CD4-positive, alpha-beta T cell treated with Interleukin-15 for 1 hour (primary cell): ENCODE measurements at regions not wholly inside any gene's neighbourhood (a gene's known extent, or its start where the extent isn't known, plus 50 kb on each side); places are given as distances from the start of the nearest gene placed in this dataset.
"Not testable (repeated sequence)": the region's sequence is repeated elsewhere in the genome, so short reads cannot be mapped to it uniquely, and the experiment has no call there.

Source experiments
- DNase-seq: peaks from one replicate; pipeline ENCODE4 v3.0.0-alpha.2; 2020

GRCh38 chr22:48937032-48937639 lies 890.5 kb downstream of the BRD1 start:
- no peak for DNase-seq

GRCh38 chr22:48936391-48936790 lies 891.3 kb downstream of the BRD1 start:
- DNase-seq, result no peak

- no peak for DNase-seq
Measured at GRCh38 chr22:48934446-48934845, 893.2 kb downstream of the BRD1 start.

DNA sequence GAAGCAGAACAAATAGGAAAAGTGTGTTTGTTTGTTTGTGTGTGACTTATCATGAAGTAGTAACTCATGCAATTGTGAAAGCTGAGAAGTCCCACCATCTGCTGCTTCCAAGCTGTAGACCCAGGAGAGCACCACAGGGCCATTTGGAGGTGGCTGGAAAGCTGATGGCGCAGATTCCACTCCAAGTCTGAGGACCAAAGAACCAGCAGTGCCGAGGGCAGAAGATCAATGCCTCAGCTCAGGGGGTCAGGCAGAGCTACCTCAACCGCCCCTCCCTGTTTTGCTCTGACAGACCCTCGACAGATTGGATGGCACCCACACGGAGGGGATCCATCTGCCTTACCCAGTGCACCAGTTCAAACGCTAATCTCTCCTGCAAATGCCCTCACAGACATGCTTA lies 896.2 kb downstream of the BRD1 start:
- no peak for DNase-seq

- DNase-seq, result no peak
Measured at GRCh38 chr22:48929276-48929790, 898.3 kb downstream of the BRD1 start.

DNA sequence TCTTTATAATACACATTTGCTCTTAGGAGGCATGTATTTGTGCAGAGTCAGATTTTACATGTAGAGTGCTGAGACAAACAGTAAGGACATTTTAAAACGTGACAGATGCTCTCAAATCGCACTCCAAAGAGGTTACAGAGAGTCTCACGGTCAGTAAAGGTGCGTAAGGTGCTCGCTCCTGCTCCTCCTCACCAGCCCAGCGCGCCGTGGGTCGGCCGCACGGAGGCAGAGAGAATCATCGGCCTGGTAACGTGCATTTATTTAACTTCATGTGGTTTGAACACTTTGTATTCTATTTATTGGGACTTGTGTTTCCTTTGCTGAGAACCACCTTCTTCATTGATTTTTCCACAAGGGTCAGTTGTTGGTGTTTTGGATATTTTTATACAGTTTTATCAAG lies 900.1 kb downstream of the BRD1 start:
- no peak for DNase-seq

GRCh38 chr22:48926643-48927042 lies 901.0 kb downstream of the BRD1 start:
- no peak for DNase-seq

- DNase-seq, result no peak
Measured at GRCh38 chr22:48926136-48926535, 901.5 kb downstream of the BRD1 start.

DNA sequence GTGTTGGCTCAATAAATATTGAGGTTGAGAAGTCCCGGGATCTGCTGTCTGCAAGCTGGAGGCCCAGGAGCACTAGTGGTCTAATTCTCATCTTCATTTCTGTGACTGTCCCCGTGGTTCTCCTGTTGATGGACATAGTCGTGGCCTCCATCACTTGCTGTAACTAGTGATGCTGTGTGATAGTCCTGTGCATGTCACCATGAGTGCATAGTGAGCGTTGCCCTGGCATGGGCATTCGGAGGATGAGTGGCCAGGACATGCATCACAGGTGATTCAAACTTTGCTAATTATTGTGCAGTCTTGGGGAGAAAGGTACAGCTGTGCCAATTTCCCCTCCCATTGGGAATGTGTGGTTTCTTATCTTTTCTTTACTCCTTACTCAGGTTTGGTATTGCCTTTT lies 902.2 kb downstream of the BRD1 start:
- no peak for DNase-seq

GRCh38 chr22:48923996-48924395 lies 903.7 kb downstream of the BRD1 start:
- DNase-seq, result no peak

DNA sequence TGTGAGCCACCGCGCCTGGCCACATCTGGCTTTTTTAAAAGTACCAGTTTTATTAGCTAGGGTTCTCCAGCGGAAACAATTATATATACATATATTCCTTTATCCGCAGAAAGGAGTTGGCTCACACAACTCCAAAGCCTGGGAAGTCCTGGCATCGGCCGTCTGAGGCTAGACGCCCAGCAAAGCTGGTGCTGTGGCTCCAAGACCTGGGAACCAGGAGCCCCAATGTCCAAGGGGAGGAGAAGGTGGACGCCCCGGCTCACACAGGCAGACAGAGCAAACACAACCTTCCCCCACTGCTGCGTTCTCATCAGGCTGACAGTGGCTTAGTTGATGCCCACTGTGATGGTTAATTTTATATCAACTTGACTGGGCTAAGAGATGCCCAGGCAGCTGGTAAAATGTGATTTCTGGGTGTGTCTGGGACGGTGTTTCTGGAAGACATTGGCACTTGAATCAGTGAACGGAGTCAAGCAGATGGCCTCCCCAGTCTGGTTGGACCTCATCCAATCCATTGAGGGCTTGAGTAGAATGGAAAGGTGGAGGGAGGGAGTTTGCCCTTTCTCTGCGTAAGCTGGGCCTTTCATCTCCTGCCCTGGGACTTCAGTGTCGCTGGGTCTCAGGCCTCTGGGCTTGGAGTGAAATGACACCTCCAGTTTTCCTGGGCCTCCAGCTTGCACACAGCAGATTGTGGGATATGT lies 904.4 kb downstream of the BRD1 start:
- DNase-seq, result no peak

DNA sequence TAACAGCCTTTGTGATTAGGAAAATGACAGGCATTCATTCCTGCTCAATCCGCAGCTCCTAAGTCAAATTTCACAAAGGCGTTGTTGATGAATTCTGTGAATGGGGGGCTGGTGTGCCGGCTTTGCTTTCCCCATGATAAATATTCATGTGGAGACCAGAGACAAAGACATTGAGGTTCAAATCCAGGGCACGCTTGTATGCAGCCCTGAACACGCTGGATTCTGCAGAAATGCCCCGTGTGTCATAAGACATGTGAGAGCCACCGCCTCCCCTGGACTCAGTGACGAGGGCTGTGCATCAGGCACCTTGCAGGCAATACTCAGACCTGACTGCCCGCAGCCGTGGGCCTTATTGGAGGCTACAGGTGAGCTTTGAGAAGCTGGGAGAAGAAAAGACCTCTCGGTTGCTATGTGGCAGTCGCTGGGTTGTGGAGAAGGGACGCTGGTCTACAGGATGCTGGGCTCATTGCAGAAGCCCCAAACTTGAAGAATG lies 906.2 kb downstream of the BRD1 start:
- no peak for DNase-seq

DNA sequence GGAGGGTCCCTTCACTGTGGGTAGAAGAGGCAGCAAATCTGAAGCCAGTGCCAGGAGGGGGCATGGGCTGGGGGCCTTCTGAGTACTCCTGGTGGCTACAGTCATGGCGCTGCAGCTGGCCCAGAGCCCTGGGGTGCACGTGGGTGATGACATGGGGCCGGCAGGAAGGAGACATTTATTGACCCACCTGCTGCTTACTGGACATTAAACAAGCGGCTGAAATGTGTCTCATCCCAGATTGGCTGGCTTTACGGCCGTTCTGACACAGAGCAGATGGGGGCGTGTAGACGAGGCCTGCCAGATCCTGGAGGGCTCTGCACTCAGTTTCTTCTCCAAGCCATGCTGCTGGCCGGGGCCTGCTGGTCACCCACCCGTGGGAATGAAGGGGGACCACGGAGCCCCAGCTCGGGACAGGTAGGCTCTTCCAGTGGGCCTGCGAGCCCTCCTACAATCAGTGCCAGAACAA lies 906.9 kb downstream of the BRD1 start:
- DNase-seq, result no peak

DNA sequence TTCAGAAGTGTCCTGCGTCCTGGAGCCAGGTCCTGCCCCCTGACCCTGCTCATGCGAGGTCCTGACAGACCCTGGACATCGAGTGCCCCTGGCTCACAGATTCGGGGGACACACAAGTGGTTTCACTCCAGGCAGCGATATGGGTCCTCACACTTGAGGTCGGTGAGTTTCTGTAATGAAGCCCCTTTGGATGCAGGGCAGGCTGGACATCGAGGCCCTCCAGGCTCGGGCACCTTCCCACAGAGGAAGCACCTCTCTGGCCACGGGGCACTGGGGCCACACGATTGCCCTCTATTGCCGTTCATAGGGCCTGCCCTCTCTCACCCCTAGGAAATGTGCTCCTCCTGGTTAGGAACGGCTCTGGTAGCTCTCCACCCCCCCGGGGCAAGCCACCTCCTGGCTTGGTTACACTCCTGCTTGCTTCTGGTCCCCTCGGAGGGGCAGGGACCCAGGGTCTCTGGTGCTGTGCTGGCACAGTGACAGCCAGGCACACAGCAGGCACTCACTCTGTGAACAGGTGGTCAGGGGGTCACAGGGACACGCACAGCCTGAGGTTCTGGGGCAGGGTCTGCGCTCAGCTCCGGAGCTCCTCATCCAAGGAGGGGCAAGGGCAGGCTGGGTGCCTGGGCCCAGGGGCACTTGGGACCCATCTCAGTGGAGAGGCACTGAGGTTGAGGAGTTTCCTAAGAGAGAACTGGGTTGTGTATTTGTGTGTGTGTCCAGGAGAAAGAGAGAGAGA lies 907.7 kb downstream of the BRD1 start:
- no peak for DNase-seq

DNA sequence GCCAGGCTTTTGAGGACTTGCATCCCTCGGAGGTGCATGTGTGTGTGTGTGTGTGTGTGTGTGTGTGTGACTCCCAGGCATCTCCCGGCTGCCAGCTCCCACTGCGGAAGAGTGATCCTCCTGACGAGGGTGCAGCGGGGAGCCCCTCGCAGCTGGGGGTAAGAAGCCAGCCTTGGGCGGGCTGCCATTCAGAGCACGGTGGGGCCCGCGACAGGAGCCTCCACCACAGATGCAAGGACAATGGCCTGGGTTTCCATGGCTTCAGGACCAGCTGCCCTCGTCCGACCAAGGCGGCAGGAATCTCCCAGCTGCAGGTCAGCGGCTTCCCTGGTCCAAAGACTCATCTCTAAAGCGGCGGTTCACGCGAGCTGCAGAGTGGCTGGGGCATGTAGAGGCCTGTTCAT lies 908.5 kb downstream of the BRD1 start:
- DNase-seq, result no peak

DNA sequence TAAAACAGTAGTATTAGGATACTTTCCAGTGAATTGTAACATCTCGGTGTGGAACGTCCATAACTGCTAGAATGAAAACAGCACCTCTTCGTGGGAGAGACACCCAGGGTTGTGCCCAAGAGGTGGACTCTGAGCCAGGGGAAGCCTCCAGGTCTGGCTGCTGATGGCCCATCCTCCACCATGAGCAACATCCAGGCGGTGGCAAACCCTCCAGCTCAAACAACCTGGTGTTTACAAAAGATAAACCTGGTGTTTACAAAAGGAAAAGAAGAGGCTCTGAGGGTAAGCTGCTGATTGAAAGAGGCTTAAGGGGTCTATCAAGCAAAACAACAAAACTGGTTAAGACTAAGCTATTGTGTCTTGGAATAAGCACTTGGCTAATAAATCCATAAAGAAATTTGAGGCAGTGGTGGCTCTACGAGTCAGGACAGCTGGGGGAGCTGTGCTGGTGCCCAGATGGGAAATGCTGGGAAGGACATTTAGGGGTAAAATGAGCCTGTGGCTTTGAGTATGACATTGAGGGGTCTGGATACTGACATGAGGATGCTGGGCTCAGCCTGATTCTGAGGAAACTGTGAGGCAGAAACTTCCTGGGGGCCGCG lies 909.0 kb downstream of the BRD1 start:
- DNase-seq, result no peak

DNA sequence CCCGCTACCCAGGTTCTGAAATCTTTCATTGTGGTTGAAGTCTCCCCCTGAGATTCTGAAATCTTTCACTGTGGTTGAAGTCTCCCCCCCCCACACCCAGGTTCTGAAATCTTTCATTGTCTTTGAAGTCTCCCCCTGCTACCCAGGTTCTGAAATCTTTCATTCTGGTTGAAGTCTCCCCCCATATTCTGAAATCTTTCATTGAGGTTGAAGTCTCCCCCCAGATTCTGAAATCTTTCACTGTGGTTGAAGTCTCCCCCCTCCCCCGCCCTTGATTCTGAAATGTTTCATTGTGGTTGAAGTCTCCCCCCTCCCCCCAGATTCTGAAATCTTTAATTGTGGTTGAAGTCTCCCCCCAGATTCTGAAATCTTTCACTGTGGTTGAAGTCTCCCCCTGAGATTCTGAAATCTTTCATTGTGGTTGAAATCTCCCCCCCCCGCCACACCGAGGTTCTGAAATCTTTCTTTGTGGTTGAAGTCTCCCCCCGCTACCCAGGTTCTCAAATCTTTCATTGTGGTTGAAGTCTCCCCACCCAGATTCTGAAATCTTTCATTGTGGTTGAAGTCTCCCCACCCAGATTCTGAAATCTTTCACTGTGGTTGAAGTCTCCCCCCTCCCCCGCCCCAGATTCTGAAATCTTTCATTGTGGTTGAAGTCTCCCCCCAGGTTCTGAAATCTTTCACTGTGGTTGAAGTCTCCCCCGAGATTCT lies 915.2 kb downstream of the BRD1 start:
- not testable (repeated sequence) for DNase-seq

DNA sequence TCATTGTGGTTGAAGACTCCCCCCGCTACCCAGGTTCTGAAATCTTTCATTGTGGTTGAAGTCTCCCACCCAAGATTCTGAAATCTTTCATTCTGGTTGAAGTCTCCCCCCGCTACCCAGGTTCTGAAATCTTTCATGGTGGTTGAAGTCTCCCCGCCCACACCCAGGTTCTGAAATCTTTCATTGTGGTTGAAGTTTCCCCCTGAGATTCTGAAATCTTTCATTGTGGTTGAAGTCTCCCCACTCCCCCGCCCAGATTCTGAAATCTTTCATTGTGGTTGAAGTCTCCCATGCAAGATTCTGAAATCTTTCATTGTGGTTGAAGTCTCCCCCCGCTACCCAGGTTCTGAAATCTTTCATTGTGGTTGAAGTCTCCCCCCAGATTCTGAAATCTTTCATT lies 916.0 kb downstream of the BRD1 start:
- not testable (repeated sequence) for DNase-seq

DNA sequence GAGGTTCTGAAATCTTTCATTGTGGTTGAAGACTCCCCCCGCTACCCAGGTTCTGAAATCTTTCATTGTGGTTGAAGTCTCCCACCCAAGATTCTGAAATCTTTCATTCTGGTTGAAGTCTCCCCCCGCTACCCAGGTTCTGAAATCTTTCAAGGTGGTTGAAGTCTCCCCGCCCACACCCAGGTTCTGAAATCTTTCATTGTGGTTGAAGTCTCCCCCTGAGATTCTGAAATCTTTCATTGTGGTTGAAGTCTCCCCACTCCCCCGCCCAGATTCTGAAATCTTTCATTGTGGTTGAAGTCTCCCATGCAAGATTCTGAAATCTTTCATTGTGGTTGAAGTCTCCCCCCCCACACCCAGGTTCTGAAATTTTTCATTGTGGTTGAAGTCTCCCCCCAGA lies 916.6 kb downstream of the BRD1 start:
- DNase-seq, result not testable (repeated sequence)

DNA sequence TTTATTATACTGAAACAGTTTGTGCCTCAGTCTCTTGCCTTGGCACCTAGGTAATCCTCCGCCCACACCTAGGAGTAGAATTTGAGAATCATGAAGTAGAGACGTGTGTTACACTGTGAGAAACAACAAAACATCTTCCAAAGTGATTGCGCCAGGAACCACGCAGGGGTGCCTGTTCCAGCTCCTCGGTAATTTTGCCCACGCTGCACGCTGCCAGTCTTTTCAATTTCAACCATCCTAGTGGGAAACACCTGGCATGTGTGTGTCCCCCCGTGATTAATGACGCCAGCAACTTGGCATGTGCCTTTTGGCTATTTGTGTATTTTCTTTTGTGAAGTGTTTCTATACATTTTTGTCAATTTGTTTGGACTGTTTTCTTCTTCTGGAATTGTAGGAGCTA lies 919.1 kb downstream of the BRD1 start:
- DNase-seq, result no peak

DNA sequence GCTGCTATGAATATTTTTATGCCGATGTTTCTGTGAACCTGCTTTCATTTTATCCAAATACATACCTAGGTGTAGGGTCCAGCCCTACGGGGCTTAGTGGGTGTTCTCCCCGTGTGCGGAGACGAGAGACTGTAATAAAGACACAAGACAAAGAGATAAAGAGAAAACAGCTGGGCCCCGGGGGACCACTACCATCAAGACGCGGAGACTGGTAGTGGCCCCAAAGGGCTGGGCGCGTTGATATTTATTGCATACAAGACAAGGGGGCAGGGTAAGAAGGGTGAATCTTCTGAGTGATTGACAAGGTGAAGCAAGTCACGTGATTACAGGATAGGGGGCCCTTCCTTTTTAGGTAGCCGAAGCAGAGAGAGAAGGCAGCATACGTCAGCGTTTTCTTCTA lies 920.1 kb downstream of the BRD1 start:
- no peak for DNase-seq

DNA sequence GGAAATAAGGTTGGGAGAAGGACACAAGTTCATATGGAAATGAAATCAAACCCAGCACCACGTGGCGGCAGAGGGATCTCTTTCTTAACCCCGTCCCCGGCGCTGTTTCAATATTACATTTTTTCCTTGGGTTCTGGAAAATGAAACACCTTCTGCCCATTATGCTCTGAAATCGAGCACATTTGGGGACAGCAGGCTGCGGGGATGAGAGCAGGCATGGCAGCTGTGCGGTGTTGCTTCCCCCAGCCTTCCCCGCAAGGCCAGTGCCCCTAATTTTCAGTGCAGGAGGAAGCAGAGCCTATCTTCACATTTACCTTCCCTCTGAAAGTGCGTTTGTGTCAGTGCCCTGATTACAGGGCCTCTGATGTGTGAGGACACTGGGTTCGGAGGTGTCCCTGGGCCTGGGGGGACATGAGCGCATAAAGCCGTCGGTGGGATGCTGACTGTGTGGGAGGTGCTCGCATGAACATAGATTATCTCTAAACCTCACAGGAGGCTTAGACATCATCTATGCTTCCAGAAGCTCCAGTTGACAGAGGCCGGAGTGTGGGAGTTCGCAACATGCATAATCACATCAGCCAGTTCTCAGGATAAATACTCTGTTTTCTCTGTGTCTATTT lies 921.3 kb downstream of the BRD1 start:
- no peak for DNase-seq
